IMR-90 (cell line): ENCODE measurements at regions not wholly inside any gene's neighbourhood (a gene's known extent, or its start where the extent isn't known, plus 50 kb on each side); places are given as distances from the start of the nearest gene placed in this dataset.

ENCODE experiments used
- ATAC-seq: fragments of 200-7000 bp; cut with Tn5 transposase; 2 replicates; pipeline ENCODE4 v1.9.1; 2020; ENCODE audit warnings: low read depth, mild to moderate bottlenecking, moderate library complexity
- BruUV-seq: library from RNA; stranded (reverse); fragments of 400-500 nt; replicated peaks from 2 replicates; lab custom pipeline; 2021; lab: Mats Ljungman, UMichigan
- CTCF ChIA-PET: fragments of 300-600 bp; formaldehyde crosslinking; extraction: SDS; loops from one replicate; lab custom pipeline; 2021; ENCODE audit warnings: antibody characterized with exemption; lab: Yijun Ruan, JAX
- POLR2A ChIA-PET: fragments of 300-600 bp; sonication (Branson Sonifier 250); formaldehyde crosslinking; loops from one replicate; lab custom pipeline; 2022; ENCODE audit warnings: antibody characterized with exemption; ENCODE audit not compliant: unreplicated experiment; lab: Charles Lee
- DNase-seq: peaks from one replicate; pipeline ENCODE4 v3.0.0; 2013
- H2AFZ ChIP-seq: replicated peaks from 2 replicates; pipeline ENCODE3; 2013; ENCODE audit warnings: low read length, mild to moderate bottlenecking; ENCODE audit not compliant: poor library complexity
- H2AK5ac ChIP-seq: 2 replicates; pipeline ENCODE4 v1.6.1; 2013; ENCODE audit warnings: low read depth, low read length, inconsistent platforms
- H2AK9ac ChIP-seq: replicated peaks from 2 replicates; pipeline ENCODE3; 2013; ENCODE audit warnings: mild to moderate bottlenecking, low read depth, low read length, moderate library complexity; ENCODE audit not compliant: poor library complexity
- H2BK120ac ChIP-seq: 2 replicates; pipeline ENCODE4 v1.6.1; 2013; ENCODE audit warnings: low read depth, low read length, inconsistent platforms
- H2BK15ac ChIP-seq: 3 replicates; pipeline ENCODE4 v1.6.1; 2013; ENCODE audit warnings: low read depth, low read length, inconsistent platforms
- H2BK20ac ChIP-seq: 2 replicates; pipeline ENCODE4 v1.6.1; 2013; ENCODE audit warnings: low read depth, mild to moderate bottlenecking, inconsistent platforms, low read length, moderate library complexity
- H2BK5ac ChIP-seq: 2 replicates; pipeline ENCODE4 v1.6.1; 2013; ENCODE audit warnings: mild to moderate bottlenecking, low read depth, low read length, inconsistent platforms; ENCODE audit not compliant: poor library complexity, severe bottlenecking
- H3K14ac ChIP-seq: replicated peaks from 2 replicates; pipeline ENCODE4 v1.6.1; 2013; ENCODE audit warnings: low read depth, low read length, inconsistent platforms
- H3K18ac ChIP-seq: 2 replicates; pipeline ENCODE4 v1.6.1; 2013; ENCODE audit warnings: low read depth, low read length, control low read depth
- H3K23ac ChIP-seq: 2 replicates; pipeline ENCODE4 v1.6.1; 2013; ENCODE audit warnings: low read depth, low read length, inconsistent platforms
- H3K27ac ChIP-seq: 2 replicates; pipeline ENCODE4 v1.5.1; 2013; ENCODE audit warnings: mild to moderate bottlenecking, control low read depth, low read length; ENCODE audit not compliant: insufficient read depth
- H3K27me3 ChIP-seq: 2 replicates; pipeline ENCODE4 v1.6.1; 2013; ENCODE audit warnings: low read length; ENCODE audit not compliant: control insufficient read depth, insufficient read depth
- H3K36me3 ChIP-seq: 2 replicates; pipeline ENCODE4 v1.6.1; 2013; ENCODE audit warnings: low read length, mixed read lengths; ENCODE audit not compliant: control insufficient read depth, insufficient read depth
- H3K4ac ChIP-seq: 2 replicates; pipeline ENCODE4 v1.6.1; 2013; ENCODE audit warnings: low read depth, low read length, inconsistent platforms
- H3K4me1 ChIP-seq: 2 replicates; pipeline ENCODE4 v1.6.1; 2013; ENCODE audit warnings: low read length, mixed read lengths; ENCODE audit not compliant: control insufficient read depth, insufficient read depth
- H3K4me2 ChIP-seq: 2 replicates; pipeline ENCODE4 v1.6.1; 2013; ENCODE audit warnings: low read depth, mild to moderate bottlenecking, control low read depth, low read length, moderate library complexity
- H3K4me3 ChIP-seq: 2 replicates; pipeline ENCODE4 v1.5.1; 2013; ENCODE audit warnings: low read depth, mild to moderate bottlenecking, control low read depth, low read length, moderate library complexity; ENCODE audit not compliant: insufficient read depth
- H3K56ac ChIP-seq: 2 replicates; pipeline ENCODE4 v1.6.1; 2013; ENCODE audit warnings: low read length, inconsistent platforms; ENCODE audit not compliant: insufficient read depth; ENCODE audit errors: extremely low read depth
- H3K79me1 ChIP-seq, 2 experiments: 2 replicates each; pipeline ENCODE4 v1.6.1; 2013; ENCODE audit warnings: low read length in 2 of 2, inconsistent platforms in 1 of 2, low read depth in 1 of 2
- H3K9ac ChIP-seq: 2 replicates; pipeline ENCODE4 v1.6.1; 2013; ENCODE audit warnings: low read depth, low read length, control low read depth
- H3K9me1 ChIP-seq: 2 replicates; pipeline ENCODE4 v1.6.1; 2013; ENCODE audit warnings: low read length, inconsistent platforms; ENCODE audit not compliant: insufficient read depth
- H3K9me3 ChIP-seq: 2 replicates; pipeline ENCODE4 v1.6.1; 2013; ENCODE audit warnings: low read length; ENCODE audit not compliant: control insufficient read depth, insufficient read depth
- H4K20me1 ChIP-seq: 2 replicates; pipeline ENCODE4 v1.6.1; 2013; ENCODE audit warnings: low read length, inconsistent platforms; ENCODE audit not compliant: insufficient read depth
- H4K5ac ChIP-seq: 2 replicates; pipeline ENCODE4 v1.6.1; 2013; ENCODE audit warnings: mild to moderate bottlenecking, low read depth, low read length, control low read depth
- H4K8ac ChIP-seq, 2 experiments: 2 replicates each; pipeline ENCODE4 v1.6.1; 2013; ENCODE audit warnings: low read depth in 2 of 2, low read length in 2 of 2, control low read depth in 1 of 2, inconsistent platforms in 1 of 2
- H4K91ac ChIP-seq: 2 replicates; pipeline ENCODE4 v1.6.1; 2013; ENCODE audit warnings: low read depth, low read length, inconsistent platforms; ENCODE audit not compliant: insufficient read depth
- FOS ChIP-seq: fragments of 150-350 bp; IDR thresholded peaks from 2 replicates; pipeline ENCODE4 v1.6.1; 2016; ENCODE audit warnings: low read depth, low read length
- MAFK ChIP-seq: IDR thresholded peaks from 2 replicates; pipeline ENCODE4 v1.6.1; 2012; ENCODE audit warnings: low read depth, low read length, improper control_type of control experiment
- MXI1 ChIP-seq: IDR thresholded peaks from 2 replicates; pipeline ENCODE4 v1.6.1; 2012; ENCODE audit warnings: low read depth, mild to moderate bottlenecking, low read length, moderate library complexity, borderline replicate concordance
- NFE2L2 ChIP-seq: fragments of 150-350 bp; IDR thresholded peaks from 2 replicates; pipeline ENCODE4 v1.6.1; 2016; ENCODE audit warnings: low read depth, mild to moderate bottlenecking, low read length
- WGBS, 2 experiments: methylation state at CpG; one replicate each; pipeline versions ENCODE4 v1.1.5 to v1.1.7; 2013; ENCODE audit warnings: missing lambda C conversion rate in 2 of 2; ENCODE audit not compliant: insufficient read length in 1 of 2; ENCODE audit errors: extremely low coverage in 2 of 2; 5-methylcytosine and 5-hydroxymethylcytosine counted together
- dilution Hi-C: fragments of 300-500 bp; cut with HindIII; formaldehyde crosslinking; loops from one replicate; pipeline ENCODE4 v1.14.3; 2018; ENCODE audit warnings: low sequenced_read_pairs; ENCODE audit not compliant: unreplicated experiment
- in situ Hi-C: fragments of 300-500 bp; cut with MboI; formaldehyde crosslinking; loops from 3 replicates; pipeline ENCODE4 v1.14.3; 2019; ENCODE audit warnings: low sequenced_read_pairs, inconsistent platforms, mixed read lengths
- intact Hi-C: fragments of 100-400 bp; cut with micrococcal nuclease; formaldehyde crosslinking; loops from 2 replicates; pipeline ENCODE4 v1.10.0; 2022
- TF ChIP-seq, protein P1 (sequence below): conservative IDR thresholded peaks from 2 replicates; pipeline ENCODE4 v1.5.1; 2012; ENCODE audit warnings: mild to moderate bottlenecking, low read depth, low read length, improper control_type of control experiment

DNA sequence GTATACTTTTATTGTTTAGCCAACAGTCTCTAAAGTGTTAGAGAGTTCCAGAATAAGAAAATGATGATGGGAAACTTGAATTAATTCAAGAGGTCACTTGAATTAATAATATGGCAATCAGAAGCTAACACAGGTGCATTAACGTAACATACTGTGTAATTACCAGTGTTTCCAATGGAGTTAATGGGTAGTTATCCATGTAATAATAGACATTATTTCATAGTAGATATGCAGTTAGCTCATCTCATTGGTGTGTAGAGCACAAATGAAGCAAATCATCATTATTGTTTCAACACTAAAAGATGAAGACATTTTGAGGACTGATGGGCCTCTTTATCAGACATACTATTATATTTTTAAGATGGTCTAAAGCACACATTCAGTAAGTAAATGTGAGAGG, 460.3 kb upstream of the HNRNPA3 start (continued):
- TF ChIP-seq, protein P1, sequence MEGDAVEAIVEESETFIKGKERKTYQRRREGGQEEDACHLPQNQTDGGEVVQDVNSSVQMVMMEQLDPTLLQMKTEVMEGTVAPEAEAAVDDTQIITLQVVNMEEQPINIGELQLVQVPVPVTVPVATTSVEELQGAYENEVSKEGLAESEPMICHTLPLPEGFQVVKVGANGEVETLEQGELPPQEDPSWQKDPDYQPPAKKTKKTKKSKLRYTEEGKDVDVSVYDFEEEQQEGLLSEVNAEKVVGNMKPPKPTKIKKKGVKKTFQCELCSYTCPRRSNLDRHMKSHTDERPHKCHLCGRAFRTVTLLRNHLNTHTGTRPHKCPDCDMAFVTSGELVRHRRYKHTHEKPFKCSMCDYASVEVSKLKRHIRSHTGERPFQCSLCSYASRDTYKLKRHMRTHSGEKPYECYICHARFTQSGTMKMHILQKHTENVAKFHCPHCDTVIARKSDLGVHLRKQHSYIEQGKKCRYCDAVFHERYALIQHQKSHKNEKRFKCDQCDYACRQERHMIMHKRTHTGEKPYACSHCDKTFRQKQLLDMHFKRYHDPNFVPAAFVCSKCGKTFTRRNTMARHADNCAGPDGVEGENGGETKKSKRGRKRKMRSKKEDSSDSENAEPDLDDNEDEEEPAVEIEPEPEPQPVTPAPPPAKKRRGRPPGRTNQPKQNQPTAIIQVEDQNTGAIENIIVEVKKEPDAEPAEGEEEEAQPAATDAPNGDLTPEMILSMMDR, result no peak
- no peak for TF ChIP-seq MXI1
- TF ChIP-seq MAFK, result no peak
- no peak for TF ChIP-seq NFE2L2

DNA sequence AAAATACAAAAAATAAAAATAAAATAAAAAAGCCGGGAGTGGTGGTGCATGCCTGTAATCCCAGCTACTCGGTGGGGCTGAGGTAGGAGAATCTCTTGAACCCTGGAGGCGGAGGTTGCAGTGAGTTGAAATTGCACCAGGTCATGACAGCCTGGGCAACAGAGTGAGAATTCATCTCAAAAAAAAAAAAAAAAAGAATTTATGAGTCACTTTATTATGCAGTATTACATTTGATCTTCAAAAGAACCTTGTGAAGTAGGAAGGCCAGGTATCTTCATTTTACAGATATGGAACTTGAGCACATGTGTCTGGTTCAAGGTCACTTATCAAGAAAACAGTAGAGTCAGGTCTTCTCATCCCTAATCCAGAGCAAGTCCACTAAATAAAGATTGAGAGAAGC, 459.4 kb upstream of the HNRNPA3 start:
- POLR2A ChIA-PET, result no interaction called here
- Histone ChIP-seq H3K18ac (no peak overlapping the region), H4K5ac (no peak overlapping the region), H3K36me3 (no peaks in the 10 kb centered on the region), H2AFZ (no peak overlapping the region), H2AK9ac (no peak overlapping the region), H3K4me3 (no peak overlapping the region), H3K9me1 (no peaks in the 10 kb centered on the region), H2BK20ac (no peak overlapping the region), H4K8ac (no peak overlapping the region), H3K23ac (no peak overlapping the region), H3K14ac (no peak overlapping the region), H3K79me1 (no peaks in the 10 kb centered on the region), H3K56ac (no peak overlapping the region), H4K20me1 (no peaks in the 10 kb centered on the region), H3K4me1 (no peaks in the 10 kb centered on the region), H3K27ac (no peak overlapping the region), H3K9me3 (no peaks in the 10 kb centered on the region), H3K9ac (no peak overlapping the region), H2AK5ac (no peak overlapping the region), H2BK120ac (no peak overlapping the region), H2BK15ac (no peak overlapping the region), H3K4me2 (no peak overlapping the region), H3K4ac (no peak overlapping the region), H3K27me3 (no peaks in the 10 kb centered on the region), H2BK5ac (no peak overlapping the region), H4K91ac (no peak overlapping the region)
- no TSS peak for BruUV-seq
- dilution Hi-C loops (no loop called here), in situ Hi-C loops (no loop called here), intact Hi-C loops (no loop called here)
- WGBS, 2 experiments, result no CpG with 5 or more reads among the region's 3 CpGs
- DNase-seq, result no peak
- CTCF ChIA-PET, result no interaction called here
- no peak for TF ChIP-seq FOS
- no peak for ATAC-seq
